ENCODE measurements at regions not wholly inside any gene's neighbourhood (a gene's known extent, or its start where the extent isn't known, plus 50 kb on each side); places are given as distances from the start of the nearest gene placed in this dataset.

DNA sequence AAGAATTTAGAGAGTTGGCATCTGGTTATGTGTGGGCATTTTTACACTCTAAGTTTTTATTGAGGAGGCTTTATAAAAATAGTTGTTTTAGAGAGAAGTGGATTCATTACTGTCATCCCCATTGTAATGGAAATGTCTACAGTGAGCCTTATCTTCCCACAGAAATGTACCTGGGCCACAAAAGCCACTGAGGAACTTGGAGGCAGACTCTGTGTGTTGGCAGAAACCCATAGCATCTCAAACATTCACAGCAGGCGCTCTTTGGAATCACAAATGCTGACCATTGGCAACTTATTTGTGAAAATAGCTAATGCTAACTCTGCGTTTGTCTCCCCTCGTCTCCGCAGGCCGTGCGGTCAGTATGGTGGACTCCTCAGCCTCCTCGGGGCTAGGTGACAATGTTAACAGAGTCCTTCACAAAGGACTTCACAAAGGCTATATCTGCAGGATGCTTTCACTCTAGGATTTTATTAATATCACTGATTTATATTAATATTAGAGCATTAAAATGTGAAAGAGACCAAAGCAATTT lies 689.1 kb upstream of the POU3F3 start:
- H2BK12ac ChIP-seq (ENCODE audit: insufficient read length, low read depth, low read length) = no peak overlapping the region
- no peaks in the 10 kb centered on the region for H3K27me3 ChIP-seq (ENCODE audit: insufficient read depth, low read length)
- Mint-ChIP-seq H3K4me3 (no peak overlapping the region), H3K27ac (no peak overlapping the region), H3K4me1 (peaks cover 18 to 27% of the 10 kb centered on the region in 2 experiments), H3K36me3 (ENCODE audit: insufficient read depth in 1 of 3, low read depth in 3 of 3) (no peaks in the 10 kb centered on the region), H3K27me3 (ENCODE audit: low read depth) (no peaks in the 10 kb centered on the region), H3K9me3 (no peaks in the 10 kb centered on the region)
- no peaks in the 10 kb centered on the region for H3K79me1 ChIP-seq (ENCODE audit: insufficient read depth, low read depth, low read length, poor library complexity, severe bottlenecking)
- no peak overlapping the region for H2BK20ac ChIP-seq (ENCODE audit: low read depth, low read length, poor library complexity, severe bottlenecking)
- TF ChIP-seq, protein P1, sequence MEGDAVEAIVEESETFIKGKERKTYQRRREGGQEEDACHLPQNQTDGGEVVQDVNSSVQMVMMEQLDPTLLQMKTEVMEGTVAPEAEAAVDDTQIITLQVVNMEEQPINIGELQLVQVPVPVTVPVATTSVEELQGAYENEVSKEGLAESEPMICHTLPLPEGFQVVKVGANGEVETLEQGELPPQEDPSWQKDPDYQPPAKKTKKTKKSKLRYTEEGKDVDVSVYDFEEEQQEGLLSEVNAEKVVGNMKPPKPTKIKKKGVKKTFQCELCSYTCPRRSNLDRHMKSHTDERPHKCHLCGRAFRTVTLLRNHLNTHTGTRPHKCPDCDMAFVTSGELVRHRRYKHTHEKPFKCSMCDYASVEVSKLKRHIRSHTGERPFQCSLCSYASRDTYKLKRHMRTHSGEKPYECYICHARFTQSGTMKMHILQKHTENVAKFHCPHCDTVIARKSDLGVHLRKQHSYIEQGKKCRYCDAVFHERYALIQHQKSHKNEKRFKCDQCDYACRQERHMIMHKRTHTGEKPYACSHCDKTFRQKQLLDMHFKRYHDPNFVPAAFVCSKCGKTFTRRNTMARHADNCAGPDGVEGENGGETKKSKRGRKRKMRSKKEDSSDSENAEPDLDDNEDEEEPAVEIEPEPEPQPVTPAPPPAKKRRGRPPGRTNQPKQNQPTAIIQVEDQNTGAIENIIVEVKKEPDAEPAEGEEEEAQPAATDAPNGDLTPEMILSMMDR (conservative IDR thresholded peaks at IDR 0.05) = no peak
- no peak overlapping the region for H3T11ph ChIP-seq (ENCODE audit: low read length)
- H3K14ac ChIP-seq (ENCODE audit: insufficient read depth, low read length) = no peak overlapping the region
- DNase-seq = peak; percentile 50
- H2BK120ac ChIP-seq (ENCODE audit: low read depth, low read length, poor library complexity, severe bottlenecking) = no peak overlapping the region
- H3K9me3 ChIP-seq (ENCODE audit: control insufficient read depth, low read depth, low read length) = no peaks in the 10 kb centered on the region
- H2AFZ ChIP-seq (ENCODE audit: low read length) = no peak overlapping the region
- no peaks in the 10 kb centered on the region for H3K79me2 ChIP-seq (ENCODE audit: insufficient read depth, low read length)
- no CpG with 5 or more reads among the region's 7 CpGs for WGBS (ENCODE audit: extremely low coverage, insufficient read length, low lambda C conversion rate)
- H3K4ac ChIP-seq (ENCODE audit: low read depth, low read length) = no peak overlapping the region
- no peak overlapping the region for H4K8ac ChIP-seq (replicated peaks; ENCODE audit: insufficient read length, low read depth, low read length)
- H3K18ac ChIP-seq (ENCODE audit: insufficient read length, low read depth, low read length) = no peak overlapping the region
- no peak overlapping the region for H2BK15ac ChIP-seq (ENCODE audit: low read depth, low read length)
- no peak overlapping the region for H3K23ac ChIP-seq (ENCODE audit: insufficient read length, low read depth, low read length)
- no peaks in the 10 kb centered on the region for H3K23me2 ChIP-seq (ENCODE audit: insufficient read length, low read depth, low read length, poor library complexity, severe bottlenecking)
- no peak overlapping the region for H3K4me2 ChIP-seq (ENCODE audit: insufficient read depth, insufficient read length, low read length)
- H3K27ac ChIP-seq (ENCODE audit: insufficient read length, low read depth, low read length) = no peak overlapping the region
- H4K20me1 ChIP-seq (ENCODE audit: control insufficient read depth, insufficient read depth, insufficient read length) = no peaks in the 10 kb centered on the region
- no peak overlapping the region for H3K9ac ChIP-seq (ENCODE audit: extremely low read depth, insufficient read length, low read length)
- H2AK5ac ChIP-seq (ENCODE audit: insufficient read length, low read length) = no peak overlapping the region
- H4K5ac ChIP-seq (ENCODE audit: insufficient read length, low read depth, low read length) = no peak overlapping the region
- H3K4me1 ChIP-seq (ENCODE audit: insufficient read depth, low read length) = no peaks in the 10 kb centered on the region; the same call in 1 of the 2 replicates
- H4K91ac ChIP-seq (ENCODE audit: insufficient read length, low read depth, low read length) = no peak overlapping the region
- no peak overlapping the region for H3K56ac ChIP-seq (ENCODE audit: insufficient read length, low read depth, low read length)
- H2BK5ac ChIP-seq (ENCODE audit: insufficient read length, low read length) = no peak overlapping the region

All from H9 (cell line).